GM19023 (cell line): ENCODE measurements at regions not wholly inside any gene's neighbourhood (a gene's known extent, or its start where the extent isn't known, plus 50 kb on each side); places are given as distances from the start of the nearest gene placed in this dataset.
"Not testable (repeated sequence)": the region's sequence is repeated elsewhere in the genome, so short reads cannot be mapped to it uniquely, and the experiment has no call there.

ENCODE experiments used
- ATAC-seq: cut with Tn5 transposase; IDR thresholded peaks from one replicate; pipeline ENCODE4 v1.9.1; 2021; ENCODE audit warnings: mild to moderate bottlenecking, moderate library complexity; ENCODE audit not compliant: unreplicated experiment

- ATAC-seq, result not testable (repeated sequence)
Measured at GRCh38 chr11:24217319-24217718, 279.5 kb upstream of the LUZP2 start.

- ATAC-seq, result no peak
Measured at GRCh38 chr11:24225501-24225900, 271.4 kb upstream of the LUZP2 start.

GRCh38 chr11:24226606-24227005 lies 270.2 kb upstream of the LUZP2 start:
- ATAC-seq, result no peak

GRCh38 chr11:24233041-24233440 lies 263.8 kb upstream of the LUZP2 start:
- no peak for ATAC-seq

GRCh38 chr11:24234822-24235508 lies 261.9 kb upstream of the LUZP2 start:
- no peak for ATAC-seq

GRCh38 chr11:24238771-24239645 lies 257.8 kb upstream of the LUZP2 start:
- no peak for ATAC-seq

GRCh38 chr11:24239930-24240329 lies 256.9 kb upstream of the LUZP2 start:
- no peak for ATAC-seq

- ATAC-seq, result no peak
Measured at GRCh38 chr11:24240496-24241175, 256.2 kb upstream of the LUZP2 start.

GRCh38 chr11:24246715-24247114 lies 250.1 kb upstream of the LUZP2 start:
- no peak for ATAC-seq

- ATAC-seq, result no peak
Measured at GRCh38 chr11:24247846-24248245, 249.0 kb upstream of the LUZP2 start.

- no peak for ATAC-seq
Measured at GRCh38 chr11:24249921-24250320, 246.9 kb upstream of the LUZP2 start.

- ATAC-seq, result no peak
Measured at GRCh38 chr11:24253237-24253760, 243.6 kb upstream of the LUZP2 start.

- no peak for ATAC-seq
Measured at GRCh38 chr11:24264868-24265267, 232.0 kb upstream of the LUZP2 start.

GRCh38 chr11:24267014-24267413 lies 229.8 kb upstream of the LUZP2 start:
- no peak for ATAC-seq

- no peak for ATAC-seq
Measured at GRCh38 chr11:24271798-24272197, 225.1 kb upstream of the LUZP2 start.

GRCh38 chr11:24274214-24274781 lies 222.6 kb upstream of the LUZP2 start:
- not testable (repeated sequence) for ATAC-seq

GRCh38 chr11:24286238-24286637 lies 210.6 kb upstream of the LUZP2 start:
- no peak for ATAC-seq

GRCh38 chr11:24289301-24289700 lies 207.6 kb upstream of the LUZP2 start:
- ATAC-seq, result no peak

- no peak for ATAC-seq
Measured at GRCh38 chr11:24293964-24294363, 202.9 kb upstream of the LUZP2 start.

- no peak for ATAC-seq
Measured at GRCh38 chr11:24295360-24295759, 201.5 kb upstream of the LUZP2 start.

- ATAC-seq, result no peak
Measured at GRCh38 chr11:24297461-24297860, 199.4 kb upstream of the LUZP2 start.
